ENCODE measurements at regions not wholly inside any gene's neighbourhood (a gene's known extent, or its start where the extent isn't known, plus 50 kb on each side); places are given as distances from the start of the nearest gene placed in this dataset.

DNA sequence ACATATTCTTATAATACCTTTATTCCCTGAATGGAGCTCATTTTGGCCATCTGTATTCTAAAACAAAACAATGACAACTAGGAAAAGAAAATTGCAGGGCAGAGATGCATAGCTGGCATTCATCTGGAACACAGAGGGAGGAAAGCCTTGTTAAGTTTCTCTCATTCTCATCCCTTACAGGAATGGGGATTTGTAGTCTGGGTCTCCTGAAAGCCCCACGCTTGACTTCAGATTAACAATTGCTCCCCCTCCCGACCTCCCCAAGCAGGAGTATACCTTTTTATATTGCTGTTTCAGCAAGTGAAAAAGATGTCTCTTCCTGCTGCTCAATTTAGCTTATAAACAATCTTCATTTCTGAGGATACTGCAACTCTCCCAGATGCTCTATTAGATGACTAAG is 812.1 kb downstream of the EFNA5 start:
- no peak for FAIRE-seq
- Histone ChIP-seq H3K9me3 (ENCODE audit: control insufficient read depth in 2 of 3, insufficient read depth in 1 of 3, low read length in 3 of 3) (peaks cover 0 to 8% (median 0%) of the 10 kb centered on the region in 3 donors), H3K27me3 (ENCODE audit: control insufficient read depth, insufficient read depth, low read length) (no peaks in the 10 kb centered on the region), H3K4me1 (ENCODE audit: control insufficient read depth in 2 of 3, insufficient read depth in 2 of 3, low read depth in 1 of 3, low read length in 3 of 3) (no peaks in the 10 kb centered on the region), H3K27ac (ENCODE audit: low read depth in 2 of 2, low read length in 2 of 2) (no peak overlapping the region), H3K9ac (ENCODE audit: low read length in 3 of 3) (no peak overlapping the region), H3K36me3 (ENCODE audit: control insufficient read depth in 2 of 3, insufficient read depth in 3 of 3, low read length in 3 of 3) (no peaks in the 10 kb centered on the region), H3K4me3 (ENCODE audit: low read length in 3 of 3) (no peak overlapping the region)
- TF ChIP-seq CTCF (IDR thresholded peaks at IDR 0.05; ENCODE audit: borderline replicate concordance, extremely low read depth, insufficient read depth), result no peak
- no peak for DNase-seq
- intact Hi-C loops (cut with DNase I), result no loop called here

- Histone ChIP-seq H3K4me1 (ENCODE audit: control insufficient read depth in 2 of 3, insufficient read depth in 2 of 3, low read depth in 1 of 3, low read length in 3 of 3) (peaks cover 0 to 6% (median 0%) of the 10 kb centered on the region in 3 donors), H3K4me3 (ENCODE audit: low read length in 3 of 3) (no peak overlapping the region), H3K36me3 (ENCODE audit: control insufficient read depth in 2 of 3, insufficient read depth in 3 of 3, low read length in 3 of 3) (no peaks in the 10 kb centered on the region), H3K9ac (ENCODE audit: low read length in 3 of 3) (no peak overlapping the region), H3K27ac (ENCODE audit: low read depth in 2 of 2, low read length in 2 of 2) (no peak overlapping the region), H3K27me3 (ENCODE audit: control insufficient read depth, insufficient read depth, low read length) (no peaks in the 10 kb centered on the region), H3K9me3 (ENCODE audit: control insufficient read depth in 2 of 3, insufficient read depth in 1 of 3, low read length in 3 of 3) (peaks cover 0 to 8% (median 0%) of the 10 kb centered on the region in 3 donors)
- intact Hi-C loops (cut with DNase I), result no loop called here
- no peak for FAIRE-seq
- no peak for TF ChIP-seq CTCF (IDR thresholded peaks at IDR 0.05; ENCODE audit: borderline replicate concordance, extremely low read depth, insufficient read depth)
- DNase-seq, result no peak
Measured at GRCh38 chr5:106854922-106855321, 815.8 kb downstream of the EFNA5 start.

DNA sequence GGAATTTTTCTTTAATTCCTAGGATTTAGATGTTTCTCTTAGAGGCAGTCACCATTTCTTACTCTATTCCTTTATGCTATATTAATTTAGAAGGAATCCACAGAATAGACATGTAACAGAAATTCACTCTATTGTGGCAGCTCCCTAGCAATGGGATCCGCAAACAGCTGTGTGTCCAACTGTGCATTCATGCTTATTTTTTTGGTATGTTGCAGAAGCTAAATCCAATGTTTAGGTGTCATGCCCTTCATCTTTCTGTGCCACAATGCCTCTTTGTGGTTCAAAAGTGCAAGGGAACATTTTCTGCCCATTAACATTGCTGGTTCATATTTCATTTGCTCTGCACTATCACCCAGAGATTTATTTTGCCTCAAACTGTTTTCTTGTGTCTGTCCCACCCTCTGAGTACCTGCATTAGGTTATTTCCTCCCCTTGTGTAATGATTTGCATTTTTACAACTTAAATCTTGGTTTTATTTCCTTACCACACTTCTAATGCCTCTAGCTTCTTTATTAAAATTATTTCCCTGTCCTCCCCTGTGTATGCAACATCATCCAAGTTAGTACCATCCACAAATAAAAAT is 816.5 kb downstream of the EFNA5 start:
- H3K9ac ChIP-seq (ENCODE audit: low read length in 3 of 3), result no peak overlapping the region
- DNase-seq (no peak), FAIRE-seq (no peak)
- H3K4me3 ChIP-seq (ENCODE audit: low read length in 3 of 3), result no peak overlapping the region
- H3K36me3 ChIP-seq (ENCODE audit: control insufficient read depth in 2 of 3, insufficient read depth in 3 of 3, low read length in 3 of 3), result no peaks in the 10 kb centered on the region
- no peaks in the 10 kb centered on the region for H3K27me3 ChIP-seq (ENCODE audit: control insufficient read depth, insufficient read depth, low read length)
- TF ChIP-seq CTCF (IDR thresholded peaks at IDR 0.05; ENCODE audit: borderline replicate concordance, extremely low read depth, insufficient read depth), result no peak
- H3K9me3 ChIP-seq (ENCODE audit: control insufficient read depth in 2 of 3, insufficient read depth in 1 of 3, low read length in 3 of 3), result peaks cover 0 to 8% (median 0%) of the 10 kb centered on the region in 3 donors
- no peak overlapping the region for H3K27ac ChIP-seq (ENCODE audit: low read depth in 2 of 2, low read length in 2 of 2)
- intact Hi-C loops (cut with DNase I), result no loop called here
- H3K4me1 ChIP-seq (ENCODE audit: control insufficient read depth in 2 of 3, insufficient read depth in 2 of 3, low read depth in 1 of 3, low read length in 3 of 3), result peaks cover 0 to 6% (median 0%) of the 10 kb centered on the region in 3 donors

- TF ChIP-seq CTCF (IDR thresholded peaks at IDR 0.05; ENCODE audit: borderline replicate concordance, extremely low read depth, insufficient read depth), result no peak
- Histone ChIP-seq H3K9me3 (ENCODE audit: control insufficient read depth in 2 of 3, insufficient read depth in 1 of 3, low read length in 3 of 3) (peaks cover 0 to 8% (median 0%) of the 10 kb centered on the region in 3 donors), H3K27ac (ENCODE audit: low read depth in 2 of 2, low read length in 2 of 2) (no peak overlapping the region), H3K4me1 (ENCODE audit: control insufficient read depth in 2 of 3, insufficient read depth in 2 of 3, low read depth in 1 of 3, low read length in 3 of 3) (peaks cover 0 to 6% (median 0%) of the 10 kb centered on the region in 3 donors), H3K4me3 (ENCODE audit: low read length in 3 of 3) (no peak overlapping the region), H3K36me3 (ENCODE audit: control insufficient read depth in 2 of 3, insufficient read depth in 3 of 3, low read length in 3 of 3) (no peaks in the 10 kb centered on the region), H3K27me3 (ENCODE audit: control insufficient read depth, insufficient read depth, low read length) (no peaks in the 10 kb centered on the region), H3K9ac (ENCODE audit: low read length in 3 of 3) (no peak overlapping the region)
- DNase-seq, result no peak
- no peak for FAIRE-seq
- intact Hi-C loops (cut with DNase I), result no loop called here
Measured at GRCh38 chr5:106853266-106853665, 817.5 kb downstream of the EFNA5 start.
